Skeletal muscle tissue (tissue), 3 donors: ENCODE measurements at regions not wholly inside any gene's neighbourhood (a gene's known extent, or its start where the extent isn't known, plus 50 kb on each side); places are given as distances from the start of the nearest gene placed in this dataset.

Experiments
- H3K27ac ChIP-seq: one replicate; pipeline ENCODE4 v1.7.0; 2013; ENCODE audit warnings: mild to moderate bottlenecking, low read depth, low read length, inconsistent platforms
- H3K27me3 ChIP-seq, 3 donors: one replicate each; pipeline ENCODE4 v1.7.0; 2013; ENCODE audit warnings: low read length in 3 of 3; ENCODE audit not compliant: control insufficient read depth in 3 of 3, insufficient read depth in 3 of 3
- H3K36me3 ChIP-seq, 3 donors: one replicate each; pipeline ENCODE4 v1.7.0; 2013; ENCODE audit warnings: low read length in 3 of 3; ENCODE audit not compliant: control insufficient read depth in 3 of 3, insufficient read depth in 3 of 3
- H3K4me1 ChIP-seq, 3 donors: one replicate each; pipeline ENCODE4 v1.7.0; 2013; ENCODE audit warnings: low read length in 3 of 3, mild to moderate bottlenecking in 3 of 3; ENCODE audit not compliant: control insufficient read depth in 3 of 3, insufficient read depth in 3 of 3
- H3K4me3 ChIP-seq, 3 donors: one replicate each; pipeline ENCODE4 v1.7.0; 2013; ENCODE audit warnings: low read length in 3 of 3
- H3K9ac ChIP-seq, 3 donors: one replicate each; pipeline ENCODE4 v1.7.0; 2013; ENCODE audit warnings: low read length in 3 of 3, mild to moderate bottlenecking in 3 of 3, moderate library complexity in 2 of 3, low read depth in 1 of 3
- H3K9me3 ChIP-seq, 3 donors: one replicate each; pipeline ENCODE4 v1.7.0; 2013; ENCODE audit warnings: low read length in 3 of 3; ENCODE audit not compliant: control insufficient read depth in 3 of 3
- donor health status: Osteomylitis.

DNA sequence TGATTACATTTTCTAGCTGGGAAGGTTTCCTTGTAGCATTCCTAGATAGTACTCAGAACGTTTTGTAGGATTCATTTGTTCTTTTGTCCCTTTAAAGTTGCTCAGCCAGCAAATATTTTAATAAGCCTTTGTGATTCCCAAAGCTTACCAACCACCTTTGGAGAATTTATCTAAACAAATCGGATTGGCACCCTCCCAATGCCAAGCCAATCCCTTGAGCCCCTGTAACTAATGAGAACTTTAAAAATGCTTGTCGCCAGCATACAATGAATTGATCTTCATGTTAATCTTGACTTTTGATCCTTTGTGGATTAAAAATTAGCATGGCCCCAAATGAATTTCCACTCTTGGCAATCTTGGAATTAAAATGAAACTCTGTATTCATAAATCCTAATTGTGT lies 559.5 kb downstream of the UTRN start:
- Histone ChIP-seq H3K4me3 (no peak overlapping the region), H3K9ac (no peak overlapping the region), H3K4me1 (no peaks in the 10 kb centered on the region), H3K9me3 (no peaks in the 10 kb centered on the region), H3K36me3 (peaks cover 0 to 19% (median 8%) of the 10 kb centered on the region in 3 donors), H3K27me3 (no peaks in the 10 kb centered on the region), H3K27ac (no peak overlapping the region)

DNA sequence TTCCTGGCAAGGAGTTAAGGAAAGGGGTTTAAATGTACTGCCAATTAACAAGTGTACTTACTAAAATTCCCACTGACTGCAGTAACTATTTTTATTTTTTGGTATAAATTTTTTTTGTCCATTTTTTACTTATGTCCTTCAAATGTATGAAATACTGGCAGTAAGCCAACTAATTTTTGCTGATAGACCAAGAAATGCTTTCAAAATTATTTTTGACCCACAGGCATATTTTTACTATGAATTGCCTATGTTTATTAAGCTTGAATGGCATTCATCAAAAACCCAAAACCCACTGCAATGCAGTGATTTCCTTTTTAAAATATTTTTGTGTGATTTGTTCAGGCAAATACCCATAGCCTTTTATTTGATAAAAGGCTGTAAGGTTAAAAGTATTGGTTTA lies 560.1 kb downstream of the UTRN start:
- H3K36me3 ChIP-seq, result peaks cover 0 to 19% (median 7%) of the 10 kb centered on the region in 3 donors
- H3K9me3 ChIP-seq, result no peaks in the 10 kb centered on the region
- no peaks in the 10 kb centered on the region for H3K4me1 ChIP-seq
- H3K4me3 ChIP-seq, result no peak overlapping the region
- H3K27ac ChIP-seq, result no peak overlapping the region
- H3K27me3 ChIP-seq, result no peaks in the 10 kb centered on the region
- no peak overlapping the region for H3K9ac ChIP-seq

DNA sequence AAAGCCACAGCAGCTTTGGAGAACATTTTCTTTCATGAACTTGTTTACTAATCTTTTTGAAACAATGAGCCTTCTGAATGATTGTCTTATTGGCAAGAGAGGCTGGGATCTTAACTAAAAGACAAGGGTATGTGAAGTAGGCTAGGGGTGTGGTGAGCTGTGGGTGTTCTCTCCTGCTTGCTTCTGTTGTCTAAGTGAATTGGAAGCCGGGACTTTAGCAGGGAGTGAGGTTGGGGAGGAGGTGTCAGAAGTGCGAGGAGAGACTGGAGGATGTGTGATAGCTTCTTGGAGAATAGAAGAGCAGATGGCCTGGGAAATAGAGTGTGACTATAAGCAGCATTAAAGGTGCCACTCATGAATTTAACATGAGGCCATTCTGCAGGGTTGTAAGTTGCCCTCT lies 562.8 kb downstream of the UTRN start:
- H3K4me3 ChIP-seq, result no peak overlapping the region
- no peaks in the 10 kb centered on the region for H3K27me3 ChIP-seq
- no peak overlapping the region for H3K9ac ChIP-seq
- no peaks in the 10 kb centered on the region for H3K4me1 ChIP-seq
- H3K27ac ChIP-seq, result no peak overlapping the region
- H3K9me3 ChIP-seq, result no peaks in the 10 kb centered on the region
- peaks cover 0 to 15% (median 14%) of the 10 kb centered on the region in 3 donors for H3K36me3 ChIP-seq

DNA sequence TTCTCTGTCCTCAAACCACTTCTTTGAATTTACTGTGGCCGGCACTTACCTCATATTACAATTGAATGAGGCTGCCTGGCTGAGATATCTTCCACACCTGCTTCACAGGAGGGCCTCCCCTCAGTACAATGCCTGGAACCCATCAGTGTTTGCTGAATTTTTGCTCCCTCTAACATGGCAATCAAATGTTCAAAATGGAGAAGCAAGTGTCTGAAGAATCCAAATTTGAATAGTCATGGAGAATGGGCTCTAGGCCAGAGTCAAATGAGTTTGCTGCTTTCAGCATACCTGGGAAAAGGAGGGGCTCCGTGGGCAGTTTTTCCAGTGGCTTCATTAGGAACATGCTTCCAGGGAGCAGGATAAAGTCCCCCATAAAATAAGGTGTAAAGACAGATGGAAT lies 564.8 kb downstream of the UTRN start:
- Histone ChIP-seq H3K36me3 (peaks cover 0 to 15% (median 15%) of the 10 kb centered on the region in 3 donors), H3K27me3 (no peaks in the 10 kb centered on the region), H3K9me3 (no peaks in the 10 kb centered on the region), H3K9ac (no peak overlapping the region), H3K4me1 (no peaks in the 10 kb centered on the region), H3K27ac (no peak overlapping the region), H3K4me3 (no peak overlapping the region)

DNA sequence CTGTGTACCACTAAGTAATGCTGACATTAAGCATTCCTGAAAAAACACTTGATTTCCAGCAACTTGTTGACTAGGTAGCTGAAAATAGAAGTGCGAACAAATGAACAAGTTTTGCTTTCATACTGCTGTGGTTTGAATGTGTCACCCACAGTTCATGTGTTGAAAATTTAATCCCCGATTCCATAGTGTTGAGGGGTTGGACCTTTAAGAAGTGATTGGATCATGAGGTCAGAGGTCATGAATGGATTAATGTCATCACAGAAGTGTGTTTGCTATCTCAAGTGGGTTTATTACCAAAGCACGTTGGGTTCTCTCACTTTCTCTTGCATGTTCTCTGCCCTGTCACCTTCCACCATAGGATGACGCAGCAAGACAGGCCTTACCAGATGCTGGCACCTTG lies 568.5 kb downstream of the UTRN start:
- peaks cover 0 to 10% (median 9%) of the 10 kb centered on the region in 3 donors for H3K36me3 ChIP-seq
- H3K4me3 ChIP-seq, result no peak overlapping the region

DNA sequence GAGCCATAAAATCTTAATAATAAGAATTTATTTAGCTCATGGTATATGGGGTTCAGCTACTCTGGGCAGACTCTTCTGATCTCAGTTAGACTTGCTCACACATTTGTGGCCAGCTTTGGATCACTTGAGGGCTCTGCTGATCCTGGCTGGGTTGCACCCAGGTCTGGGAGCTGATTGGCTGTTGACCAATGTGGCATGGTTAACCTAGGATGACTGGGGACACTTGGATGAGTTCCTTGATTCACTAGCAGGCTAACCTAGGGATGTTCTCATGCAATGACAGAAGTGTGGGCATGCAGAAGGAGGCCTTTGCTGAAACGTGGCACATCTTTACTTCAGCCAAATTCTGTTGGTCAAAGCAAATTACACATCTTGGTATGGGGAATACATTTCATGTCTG lies 569.5 kb downstream of the UTRN start:
- no peaks in the 10 kb centered on the region for H3K9me3 ChIP-seq
- H3K36me3 ChIP-seq, result peaks cover 0 to 9% (median 6%) of the 10 kb centered on the region in 3 donors
- no peak overlapping the region for H3K27ac ChIP-seq
- no peak overlapping the region for H3K4me3 ChIP-seq
- no peaks in the 10 kb centered on the region for H3K27me3 ChIP-seq
- no peaks in the 10 kb centered on the region for H3K4me1 ChIP-seq
- H3K9ac ChIP-seq, result no peak overlapping the region

More for the DNA sequence above, 568.5 kb downstream of the UTRN start:
- no peaks in the 10 kb centered on the region for H3K27me3 ChIP-seq
- no peak overlapping the region for H3K27ac ChIP-seq
- no peaks in the 10 kb centered on the region for H3K9me3 ChIP-seq
- no peak overlapping the region for H3K9ac ChIP-seq
- H3K4me1 ChIP-seq, result no peaks in the 10 kb centered on the region

DNA sequence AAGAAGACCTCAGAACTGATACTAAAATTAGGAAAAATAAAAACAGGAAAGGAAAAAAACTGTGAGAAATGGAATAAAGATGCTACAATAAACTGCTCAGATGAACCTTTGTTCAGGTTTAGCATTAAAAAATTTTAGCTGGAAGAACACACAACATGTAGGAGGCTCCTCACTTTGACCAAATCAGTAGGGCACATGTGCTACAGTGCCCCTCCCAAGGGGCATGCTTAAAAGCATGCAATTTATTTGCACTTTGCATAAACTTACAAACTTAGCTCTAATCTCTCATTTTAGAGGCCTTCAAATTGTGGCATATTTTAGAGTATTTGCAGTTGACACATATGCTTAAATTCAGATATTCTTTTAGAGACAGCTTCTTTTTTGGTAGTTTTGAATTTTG lies 570.2 kb downstream of the UTRN start:
- no peaks in the 10 kb centered on the region for H3K9me3 ChIP-seq
- H3K4me1 ChIP-seq, result no peaks in the 10 kb centered on the region
- no peaks in the 10 kb centered on the region for H3K27me3 ChIP-seq
- H3K9ac ChIP-seq, result no peak overlapping the region
- H3K36me3 ChIP-seq, result peaks cover 0 to 8% (median 6%) of the 10 kb centered on the region in 3 donors
- no peak overlapping the region for H3K4me3 ChIP-seq
- no peak overlapping the region for H3K27ac ChIP-seq

DNA sequence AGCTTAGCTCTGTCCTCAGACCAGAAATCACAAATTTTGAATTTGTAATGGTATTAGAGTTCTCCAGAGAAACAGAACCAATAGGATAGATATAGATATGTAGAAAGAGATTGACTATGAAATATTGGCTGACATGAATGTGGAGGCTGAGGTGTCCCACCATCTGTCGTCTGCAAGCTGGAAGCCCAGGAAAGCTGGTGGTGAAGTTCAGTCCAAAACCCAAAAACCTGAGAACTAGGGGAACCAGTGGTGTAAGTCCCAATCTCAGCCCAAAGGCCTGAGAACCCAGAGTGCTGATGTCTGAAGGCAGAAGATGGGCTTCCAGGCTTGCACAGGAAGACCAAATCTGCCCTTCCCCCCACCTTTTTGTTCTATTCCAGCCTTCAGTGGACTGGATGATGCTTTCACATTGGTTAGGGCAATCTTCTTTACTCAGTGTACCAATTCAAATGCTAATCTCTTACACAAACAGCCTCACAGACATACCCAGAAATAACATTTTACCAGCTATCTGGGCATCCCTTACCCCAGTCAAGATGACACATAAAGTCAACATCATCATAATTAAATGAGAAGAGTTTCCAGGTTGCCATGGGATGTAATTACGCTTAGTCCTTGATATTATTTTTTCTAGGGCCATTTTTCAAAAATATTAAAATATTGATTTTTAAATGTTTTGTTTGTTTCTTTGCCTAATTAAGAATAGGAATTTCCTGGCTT lies 570.8 kb downstream of the UTRN start:
- Histone ChIP-seq H3K27ac (no peak overlapping the region), H3K9me3 (no peaks in the 10 kb centered on the region), H3K4me1 (no peaks in the 10 kb centered on the region), H3K36me3 (peaks cover 0 to 2% (median 0%) of the 10 kb centered on the region in 3 donors), H3K9ac (no peak overlapping the region), H3K27me3 (no peaks in the 10 kb centered on the region), H3K4me3 (no peak overlapping the region)

DNA sequence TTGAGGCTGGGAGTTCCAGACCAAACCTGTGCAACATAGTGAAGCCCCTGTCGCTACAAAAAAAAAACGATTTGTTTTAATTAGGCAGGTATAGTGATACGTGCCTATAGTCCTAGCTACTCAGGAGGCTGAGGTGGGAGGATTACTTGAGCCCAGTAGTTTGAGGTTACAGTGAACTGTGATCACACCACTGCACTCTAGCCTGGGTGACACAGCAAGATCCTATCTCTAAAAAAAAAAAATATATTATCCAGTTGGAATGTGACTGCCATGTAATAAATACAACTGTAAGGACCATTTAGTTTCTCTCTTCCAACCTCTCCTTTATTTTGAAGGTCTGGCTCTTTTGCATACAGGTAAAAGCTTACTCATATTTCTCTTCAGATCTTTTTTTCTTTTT lies 571.5 kb downstream of the UTRN start:
- no peak overlapping the region for H3K27ac ChIP-seq

DNA sequence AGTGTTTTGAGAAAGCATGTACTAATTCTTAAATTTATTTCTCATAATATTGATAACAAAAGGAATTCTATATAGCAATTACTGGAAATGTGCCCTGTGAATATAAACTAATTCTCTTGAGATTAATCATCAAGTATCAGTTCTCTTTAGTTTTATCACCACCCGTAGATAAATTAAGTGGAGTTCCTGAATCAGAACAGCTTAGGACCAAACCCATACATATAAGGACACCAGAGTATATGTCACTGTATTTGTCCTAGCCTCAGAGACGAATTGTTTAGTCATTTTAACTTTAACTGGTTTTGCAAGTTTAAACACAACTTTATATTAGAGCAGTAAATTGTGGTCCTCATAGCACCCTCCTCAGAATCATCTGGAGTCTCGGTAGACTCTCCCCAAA lies 572.0 kb downstream of the UTRN start:
- Histone ChIP-seq H3K27me3 (no peaks in the 10 kb centered on the region), H3K4me3 (no peak overlapping the region), H3K4me1 (no peaks in the 10 kb centered on the region), H3K9me3 (no peaks in the 10 kb centered on the region), H3K36me3 (peaks cover 0 to 2% (median 0%) of the 10 kb centered on the region in 3 donors), H3K27ac (no peak overlapping the region), H3K9ac (no peak overlapping the region)

More for the DNA sequence above, 571.5 kb downstream of the UTRN start:
- no peaks in the 10 kb centered on the region for H3K4me1 ChIP-seq
- no peaks in the 10 kb centered on the region for H3K27me3 ChIP-seq
- no peak overlapping the region for H3K4me3 ChIP-seq
- H3K9me3 ChIP-seq, result no peaks in the 10 kb centered on the region
- H3K9ac ChIP-seq, result no peak overlapping the region
- H3K36me3 ChIP-seq, result peaks cover 0 to 2% (median 0%) of the 10 kb centered on the region in 3 donors
